Vagina (tissue), 2 donors: ENCODE measurements at regions not wholly inside any gene's neighbourhood (a gene's known extent, or its start where the extent isn't known, plus 50 kb on each side); places are given as distances from the start of the nearest gene placed in this dataset.

Experiments used
- DNase-seq, 2 donors: peaks; one replicate each; pipeline ENCODE4 v3.0.0-alpha.2; 2017; ENCODE audit errors: extremely low spot score in 2 of 2
- H3K27ac ChIP-seq: fragments of 200-600 bp; sonication (generic); one replicate; pipeline ENCODE4 v1.5.1; 2019
- H3K27me3 ChIP-seq: fragments of 200-600 bp; sonication (generic); one replicate; pipeline ENCODE4 v1.5.1; 2019
- H3K36me3 ChIP-seq, 2 donors: fragments of 200-600 bp; sonication (generic); one replicate each; pipeline ENCODE4 v1.5.1; 2017 to 2019
- H3K4me1 ChIP-seq: fragments of 200-600 bp; sonication (generic); one replicate; pipeline ENCODE4 v1.5.1; 2019
- H3K4me3 ChIP-seq, 2 donors: fragments of 200-600 bp; sonication (generic); 1 replicate in 1 of 2; 2 replicates in 1 of 2; pipeline ENCODE4 v1.5.1; 2016 to 2019
- H3K9me3 ChIP-seq: fragments of 200-600 bp; sonication (generic); one replicate; pipeline ENCODE4 v1.5.1; 2019
- CTCF ChIP-seq, 3 experiments: fragments of 450-650 bp in 2 of 3; fragments of 200-600 bp in 1 of 3; sonication (generic) in 1 of 3; IDR thresholded peaks; one replicate each; pipeline ENCODE4 v1.5.1; 2017 to 2019; ENCODE audit warnings: antibody characterized with exemption in 3 of 3, mild to moderate bottlenecking in 2 of 3, moderate library complexity in 2 of 3
- POLR2A ChIP-seq, 2 donors: fragments of 450-650 bp; IDR thresholded peaks; one replicate each; pipeline ENCODE4 v1.6.1; 2017; ENCODE audit warnings: antibody characterized with exemption in 2 of 2, mild to moderate bottlenecking in 2 of 2, moderate library complexity in 2 of 2
- POLR2AphosphoS5 ChIP-seq, 2 donors: sonication (generic); formaldehyde crosslinking; IDR thresholded peaks; one replicate each; pipeline ENCODE4 v1.9.0; 2017; ENCODE audit warnings: antibody characterized with exemption in 2 of 2, mild to moderate bottlenecking in 2 of 2, low read depth in 1 of 2; ENCODE audit not compliant: insufficient read depth in 1 of 2
- intact Hi-C: fragments of 100-400 bp; cut with DNase I; formaldehyde crosslinking; loops from one replicate; pipeline ENCODE4 v1.15.1; 2023

GRCh38 chr3:11721479-11721878, 77.8 kb upstream of the VGLL4 start:
- DNase-seq: no peak
- TF ChIP-seq CTCF (IDR thresholded peaks at IDR 0.05) (no peak), POLR2A (IDR thresholded peaks at IDR 0.05) (no peak), POLR2AphosphoS5 (IDR thresholded peaks at IDR 0.05; ENCODE audit: insufficient read depth in 1 of 2, low read depth in 1 of 2) (no peak)
- peak overlapping the region; percentile 96 for H3K27ac ChIP-seq
- no peaks in the 10 kb centered on the region for H3K36me3 ChIP-seq
- H3K4me3 ChIP-seq: no peak overlapping the region
- H3K27me3 ChIP-seq: no peaks in the 10 kb centered on the region
- intact Hi-C loops: no loop called here
- H3K4me1 ChIP-seq: peaks cover 27% of the 10 kb centered on the region
- no peaks in the 10 kb centered on the region for H3K9me3 ChIP-seq

GRCh38 chr3:11720917-11721411, 77.2 kb upstream of the VGLL4 start:
- peak overlapping the region; percentile 67 to 92 for H3K4me3 ChIP-seq
- H3K9me3 ChIP-seq: no peaks in the 10 kb centered on the region
- peaks cover 32% of the 10 kb centered on the region for H3K4me1 ChIP-seq
- peak overlapping the region; percentile 96 for H3K27ac ChIP-seq
- TF ChIP-seq POLR2A (IDR thresholded peaks at IDR 0.05): no peak
- no peak for TF ChIP-seq POLR2AphosphoS5 (IDR thresholded peaks at IDR 0.05; ENCODE audit: insufficient read depth in 1 of 2, low read depth in 1 of 2)
- TF ChIP-seq CTCF (IDR thresholded peaks at IDR 0.05): no peak
- DNase-seq: no peak
- no peaks in the 10 kb centered on the region for H3K36me3 ChIP-seq
- no peaks in the 10 kb centered on the region for H3K27me3 ChIP-seq
- intact Hi-C loops: no loop called here

- Histone ChIP-seq H3K27ac (peak overlapping the region; percentile 96), H3K27me3 (no peaks in the 10 kb centered on the region), H3K4me1 (peaks cover 35% of the 10 kb centered on the region), H3K4me3 (peak overlapping the region; percentile 67 to 92), H3K9me3 (no peaks in the 10 kb centered on the region), H3K36me3 (no peaks in the 10 kb centered on the region)
- intact Hi-C loops: no loop called here
- no peak for DNase-seq
- TF ChIP-seq POLR2A (IDR thresholded peaks at IDR 0.05) (no peak), POLR2AphosphoS5 (IDR thresholded peaks at IDR 0.05; ENCODE audit: insufficient read depth in 1 of 2, low read depth in 1 of 2) (peak; percentile 77 to 86), CTCF (IDR thresholded peaks at IDR 0.05) (no peak)
Measured at GRCh38 chr3:11720304-11720898, 76.7 kb upstream of the VGLL4 start.

GRCh38 chr3:11719406-11720303, 75.9 kb upstream of the VGLL4 start:
- no peaks in the 10 kb centered on the region for H3K36me3 ChIP-seq
- DNase-seq: no peak
- peaks cover 35% of the 10 kb centered on the region for H3K4me1 ChIP-seq
- H3K27me3 ChIP-seq: no peaks in the 10 kb centered on the region
- intact Hi-C loops: loop anchor here (10.0 kb wide), 1 partner anchor 65 kb away; no protein-coding TSS in a partner anchor
- peak overlapping the region; percentile 96 for H3K27ac ChIP-seq
- peak overlapping the region; percentile 67 to 92 for H3K4me3 ChIP-seq
- H3K9me3 ChIP-seq: no peaks in the 10 kb centered on the region
- TF ChIP-seq CTCF (IDR thresholded peaks at IDR 0.05): no peak
- TF ChIP-seq POLR2A (IDR thresholded peaks at IDR 0.05): no peak
- peak in 1 of 2 donors; percentile 27 for TF ChIP-seq POLR2AphosphoS5 (IDR thresholded peaks at IDR 0.05; ENCODE audit: insufficient read depth in 1 of 2, low read depth in 1 of 2)
